HCT116 (cell line): ENCODE measurements at regions not wholly inside any gene's neighbourhood (a gene's known extent, or its start where the extent isn't known, plus 50 kb on each side); places are given as distances from the start of the nearest gene placed in this dataset.

Source experiments
- ATAC-seq: fragments of 200-7000 bp; cut with Tn5 transposase; 2 replicates; pipeline ENCODE4 v1.9.1; 2020; ENCODE audit warnings: mild to moderate bottlenecking, moderate library complexity
- BruUV-seq: library from RNA; stranded (reverse); fragments of 400-500 nt; replicated peaks from 2 replicates; lab custom pipeline; 2021; lab: Mats Ljungman, UMichigan
- CTCF ChIA-PET: fragments of 300-600 bp; sonication (Branson Sonifier 250); formaldehyde crosslinking; loops from one replicate; lab custom pipeline; 2021; ENCODE audit warnings: antibody characterized with exemption; lab: Charles Lee
- POLR2A ChIA-PET: fragments of 300-600, 350-600 bp; sonication (Branson Sonifier 250); formaldehyde crosslinking; loops from one replicate; lab custom pipeline; 2021; ENCODE audit warnings: antibody characterized with exemption; lab: Charles Lee
- RAD21 ChIA-PET, 2 experiments: fragments of 300-600 bp; sonication (Branson Sonifier 250); formaldehyde crosslinking; loops; one replicate each; lab custom pipeline; 2023; ENCODE audit warnings: low total read pairs in 2 of 2; ENCODE audit not compliant: uncharacterized antibody in 2 of 2, unreplicated experiment in 2 of 2, low non-redundant PET in 1 of 2; lab: Charles Lee
- DNase-seq: peaks from one replicate; pipeline ENCODE4 v3.0.0-alpha.2; 2010; ENCODE audit warnings: low read depth, low spot score
- H2AFZ ChIP-seq: fragments of 200-600 bp; shearing (Covaris generic), sonication (generic); 2 replicates; pipeline ENCODE4 v1.6.1; 2017; ENCODE audit warnings: low read depth, mixed run types, mixed read lengths, antibody characterized with exemption, low read length; ENCODE audit not compliant: poor library complexity, severe bottlenecking
- H3K27ac ChIP-seq: 2 replicates; pipeline ENCODE4 v1.5.1; 2012; ENCODE audit warnings: low read depth, low read length
- H3K27me3 ChIP-seq: fragments of 200-600 bp; sonication (generic); 2 replicates; pipeline ENCODE4 v1.6.1; 2016; ENCODE audit warnings: mixed run types, low read length, mixed read lengths; ENCODE audit not compliant: insufficient read depth
- H3K36me3 ChIP-seq, 2 experiments: fragments of 200-500 bp in 1 of 2; fragments of 200-600 bp in 1 of 2; sonication (Bioruptor generic) in 1 of 2; sonication (generic) in 1 of 2; 2 replicates each; pipeline versions ENCODE4 v1.5.1 to v1.6.1; 2014 to 2016; ENCODE audit warnings: low read length in 2 of 2, inconsistent platforms in 1 of 2, mixed read lengths in 1 of 2, mixed run types in 1 of 2; ENCODE audit not compliant: insufficient read depth in 2 of 2, control insufficient read depth in 1 of 2
- H3K4me1 ChIP-seq, 2 experiments: fragments of 200-600 bp in 1 of 2; sonication (generic) in 1 of 2; 2 replicates each; pipeline versions ENCODE4 v1.5.1 to v1.6.1; 2012 to 2017; ENCODE audit warnings: low read length in 2 of 2, inconsistent platforms in 1 of 2, mild to moderate bottlenecking in 1 of 2, mixed read lengths in 1 of 2, mixed run types in 1 of 2, moderate library complexity in 1 of 2; ENCODE audit not compliant: insufficient read depth in 2 of 2, control insufficient read depth in 1 of 2
- H3K4me2 ChIP-seq: fragments of 200-600 bp; sonication (generic); 2 replicates; pipeline ENCODE4 v1.6.1; 2017; ENCODE audit warnings: mixed run types, low read length, mixed read lengths
- H3K4me3 ChIP-seq, 2 experiments: fragments of 200-600 bp in 1 of 2; sonication (generic) in 1 of 2; replicated peaks in 1 of 2; 2 replicates each; pipeline ENCODE4 v1.5.1; 2011 to 2016; ENCODE audit warnings: low read length in 2 of 2, control low read depth in 1 of 2, low read depth in 1 of 2, mild to moderate bottlenecking in 1 of 2, mixed read lengths in 1 of 2, mixed run types in 1 of 2
- H3K79me2 ChIP-seq: fragments of 200-600 bp; sonication (generic); 2 replicates; pipeline ENCODE4 v1.6.1; 2017; ENCODE audit warnings: mild to moderate bottlenecking, mixed run types, low read length, moderate library complexity, mixed read lengths; ENCODE audit not compliant: insufficient read depth
- H3K9ac ChIP-seq: fragments of 200-600 bp; sonication (generic); 2 replicates; pipeline ENCODE4 v1.6.1; 2016; ENCODE audit warnings: low read length, mixed read lengths
- H3K9me2 ChIP-seq: fragments of 200-600 bp; sonication (generic), shearing (Covaris generic); 2 replicates; pipeline ENCODE4 v1.6.1; 2017; ENCODE audit warnings: mixed run types, mild to moderate bottlenecking, moderate library complexity; ENCODE audit not compliant: insufficient read depth
- H3K9me3 ChIP-seq, 2 experiments: fragments of 200-500 bp in 1 of 2; fragments of 200-600 bp in 1 of 2; sonication (Bioruptor generic) in 1 of 2; sonication (generic) in 1 of 2; 2 replicates each; pipeline ENCODE4 v1.6.1; 2014 to 2017; ENCODE audit warnings: low read length in 2 of 2, mixed read lengths in 2 of 2, inconsistent platforms in 1 of 2, low read depth in 1 of 2, mild to moderate bottlenecking in 1 of 2, mixed run types in 1 of 2, moderate library complexity in 1 of 2; ENCODE audit not compliant: control insufficient read depth in 1 of 2, insufficient read depth in 1 of 2
- H4K20me1 ChIP-seq: fragments of 200-600 bp; sonication (generic), shearing (Covaris generic); 2 replicates; pipeline ENCODE4 v1.6.1; 2017; ENCODE audit warnings: mixed run types, mild to moderate bottlenecking, moderate library complexity; ENCODE audit not compliant: insufficient read depth
- EGR1 ChIP-seq: IDR thresholded peaks from 2 replicates; pipeline ENCODE4 v1.6.1; 2012; ENCODE audit warnings: low read depth
- EZH2 ChIP-seq: fragments of 200-600 bp; sonication (generic); IDR thresholded peaks from 2 replicates; pipeline ENCODE4 v1.6.1; 2017; ENCODE audit warnings: antibody characterized with exemption, mixed run types
- JUND ChIP-seq: IDR thresholded peaks from 2 replicates; pipeline ENCODE4 v1.6.1; 2012
- POLR2A ChIP-seq: IDR thresholded peaks from 2 replicates; pipeline ENCODE4 v1.7.0; 2011; ENCODE audit warnings: borderline replicate concordance; ENCODE audit not compliant: insufficient read depth, insufficient read length; ENCODE audit errors: extremely low read depth
- POLR2AphosphoS5 ChIP-seq: IDR thresholded peaks from 2 replicates; pipeline ENCODE4 v1.6.1; 2011; ENCODE audit warnings: mild to moderate bottlenecking, low read depth, low read length, moderate library complexity
- RAD21 ChIP-seq: IDR thresholded peaks from 2 replicates; pipeline ENCODE4 v1.6.1; 2012; ENCODE audit warnings: low read depth, mild to moderate bottlenecking
- SP1 ChIP-seq: IDR thresholded peaks from 2 replicates; pipeline ENCODE4 v1.6.1; 2012; ENCODE audit warnings: low read depth
- TCF7L2 ChIP-seq: IDR thresholded peaks from 2 replicates; pipeline ENCODE4 v1.7.0; 2011; ENCODE audit warnings: borderline replicate concordance, inconsistent platforms; ENCODE audit not compliant: insufficient read depth, insufficient read length; ENCODE audit errors: extremely low read depth
- YY1 ChIP-seq: IDR thresholded peaks from 2 replicates; pipeline ENCODE4 v1.6.1; 2011; ENCODE audit warnings: low read length, low read depth, moderate library complexity, mild to moderate bottlenecking; ENCODE audit not compliant: insufficient replicate concordance; ENCODE audit errors: extremely low read depth
- ZFX ChIP-seq: fragments of 450-650 bp; IDR thresholded peaks from 2 replicates; pipeline ENCODE4 v1.6.1; 2017
- ZNF274 ChIP-seq: fragments of 200-500 bp; sonication (Bioruptor generic); IDR thresholded peaks from 2 replicates; pipeline ENCODE4 v1.6.1; 2014; ENCODE audit warnings: mild to moderate bottlenecking, low read depth, low read length, inconsistent platforms
- intact Hi-C: fragments of 100-400 bp; cut with micrococcal nuclease; formaldehyde crosslinking; loops from 2 replicates; pipeline ENCODE4 v1.10.0; 2022
- TF ChIP-seq, protein P1 (sequence below), 3 experiments: fragments of 200-600 bp in 1 of 3; sonication (generic) in 1 of 3; IDR thresholded peaks in 2 of 3; conservative IDR thresholded peaks in 1 of 3; 2 replicates each; pipeline ENCODE4 v1.5.1; 2012 to 2017; ENCODE audit warnings: low read depth in 2 of 3, low read length in 2 of 3, antibody characterized with exemption in 1 of 3, borderline replicate concordance in 1 of 3, control low read depth in 1 of 3, mild to moderate bottlenecking in 1 of 3, mixed read lengths in 1 of 3, mixed run types in 1 of 3, moderate library complexity in 1 of 3; ENCODE audit not compliant: insufficient read depth in 1 of 3
- TF ChIP-seq, protein P2 (sequence below): IDR thresholded peaks from 2 replicates; pipeline ENCODE4 v1.6.1; 2012
- TF ChIP-seq, protein P3 (sequence below): IDR thresholded peaks from 2 replicates; pipeline ENCODE4 v1.6.1; 2011; ENCODE audit warnings: mild to moderate bottlenecking, low read length, moderate library complexity; ENCODE audit not compliant: insufficient replicate concordance; ENCODE audit errors: extremely low read depth

DNA sequence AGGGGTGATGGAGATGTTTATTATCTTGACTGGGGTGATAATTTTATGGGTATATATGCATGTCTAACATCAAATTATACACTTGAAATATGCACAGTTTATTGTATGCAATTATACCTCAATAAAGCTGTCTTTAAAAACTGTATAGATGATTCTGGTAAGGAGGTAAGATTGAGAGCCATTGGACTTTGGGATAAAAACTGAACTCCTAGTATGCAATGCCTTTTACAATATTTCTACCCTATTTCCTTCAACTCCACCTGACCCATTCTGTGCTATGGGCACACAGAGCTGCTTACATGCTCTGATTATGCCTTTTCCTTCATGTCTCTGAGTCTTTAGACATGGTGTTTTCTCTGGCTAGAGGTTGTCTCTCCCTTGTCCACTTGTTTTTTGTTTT lies 63.9 kb upstream of the UGP2 start:
- BruUV-seq, result no TSS peak
- intact Hi-C loops, result no loop called here
- Histone ChIP-seq H3K9me2 (no peaks in the 10 kb centered on the region), H4K20me1 (no peaks in the 10 kb centered on the region), H2AFZ (no peak overlapping the region), H3K4me1 (no peaks in the 10 kb centered on the region), H3K9ac (no peak overlapping the region), H3K9me3 (no peaks in the 10 kb centered on the region), H3K4me3 (no peak overlapping the region), H3K27me3 (no peaks in the 10 kb centered on the region; the same call in 1 of the 2 replicates), H3K27ac (no peak overlapping the region), H3K4me2 (no peak overlapping the region), H3K36me3 (no peaks in the 10 kb centered on the region), H3K79me2 (no peaks in the 10 kb centered on the region)
- TF ChIP-seq ZNF274 (no peak), RAD21 (no peak), POLR2AphosphoS5 (no peak), YY1 (no peak), SP1 (no peak), EGR1 (no peak)
- TF ChIP-seq, protein P1, sequence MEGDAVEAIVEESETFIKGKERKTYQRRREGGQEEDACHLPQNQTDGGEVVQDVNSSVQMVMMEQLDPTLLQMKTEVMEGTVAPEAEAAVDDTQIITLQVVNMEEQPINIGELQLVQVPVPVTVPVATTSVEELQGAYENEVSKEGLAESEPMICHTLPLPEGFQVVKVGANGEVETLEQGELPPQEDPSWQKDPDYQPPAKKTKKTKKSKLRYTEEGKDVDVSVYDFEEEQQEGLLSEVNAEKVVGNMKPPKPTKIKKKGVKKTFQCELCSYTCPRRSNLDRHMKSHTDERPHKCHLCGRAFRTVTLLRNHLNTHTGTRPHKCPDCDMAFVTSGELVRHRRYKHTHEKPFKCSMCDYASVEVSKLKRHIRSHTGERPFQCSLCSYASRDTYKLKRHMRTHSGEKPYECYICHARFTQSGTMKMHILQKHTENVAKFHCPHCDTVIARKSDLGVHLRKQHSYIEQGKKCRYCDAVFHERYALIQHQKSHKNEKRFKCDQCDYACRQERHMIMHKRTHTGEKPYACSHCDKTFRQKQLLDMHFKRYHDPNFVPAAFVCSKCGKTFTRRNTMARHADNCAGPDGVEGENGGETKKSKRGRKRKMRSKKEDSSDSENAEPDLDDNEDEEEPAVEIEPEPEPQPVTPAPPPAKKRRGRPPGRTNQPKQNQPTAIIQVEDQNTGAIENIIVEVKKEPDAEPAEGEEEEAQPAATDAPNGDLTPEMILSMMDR (IDR thresholded peaks at IDR 0.05 in 2 of 3, conservative IDR thresholded peaks at IDR 0.05 in 1 of 3; ENCODE audit: borderline replicate concordance in 1 of 3, insufficient read depth in 1 of 3, low read depth in 2 of 3, low read length in 2 of 3), result no peak
- no peak for DNase-seq
- RAD21 ChIA-PET, result no interaction called here
- ATAC-seq, result no peak
- CTCF ChIA-PET, result no interaction called here
- POLR2A ChIA-PET, result no interaction called here

DNA sequence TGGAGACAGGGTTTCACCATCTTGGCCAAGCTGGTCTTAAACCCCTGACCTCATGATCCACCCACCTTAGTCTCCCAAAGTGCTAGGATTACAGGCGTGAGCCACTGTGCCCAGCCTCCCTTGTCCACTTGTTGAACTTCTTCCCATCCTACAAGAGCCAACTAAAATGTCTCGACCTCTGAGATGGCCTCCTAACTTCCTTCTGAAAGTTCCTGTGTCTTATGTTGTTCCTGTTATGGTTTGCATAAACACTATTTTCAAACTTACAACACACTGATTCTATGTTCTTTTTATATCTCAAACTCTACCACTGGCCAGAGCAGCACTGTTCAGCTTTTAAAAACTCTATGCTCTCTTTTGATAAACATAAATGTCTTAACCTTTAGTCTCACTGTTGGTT lies 63.3 kb upstream of the UGP2 start:
- ATAC-seq (no peak), DNase-seq (no peak)
- Histone ChIP-seq H3K9ac (no peak overlapping the region), H3K9me2 (no peaks in the 10 kb centered on the region), H3K4me1 (no peaks in the 10 kb centered on the region), H3K36me3 (no peaks in the 10 kb centered on the region), H3K27me3 (no peaks in the 10 kb centered on the region; the same call in 1 of the 2 replicates), H3K4me2 (no peak overlapping the region), H3K9me3 (no peaks in the 10 kb centered on the region), H2AFZ (no peak overlapping the region), H3K27ac (no peak overlapping the region), H3K79me2 (no peaks in the 10 kb centered on the region), H3K4me3 (no peak overlapping the region), H4K20me1 (no peaks in the 10 kb centered on the region)
- POLR2A ChIA-PET, result no interaction called here
- CTCF ChIA-PET, result no interaction called here
- intact Hi-C loops, result no loop called here
- RAD21 ChIA-PET, result no interaction called here
- no TSS peak for BruUV-seq
- TF ChIP-seq EGR1 (no peak), POLR2A (no peak), YY1 (no peak), TCF7L2 (no peak), JUND (no peak), EZH2 (no peak), ZFX (no peak)
- TF ChIP-seq, protein P2, sequence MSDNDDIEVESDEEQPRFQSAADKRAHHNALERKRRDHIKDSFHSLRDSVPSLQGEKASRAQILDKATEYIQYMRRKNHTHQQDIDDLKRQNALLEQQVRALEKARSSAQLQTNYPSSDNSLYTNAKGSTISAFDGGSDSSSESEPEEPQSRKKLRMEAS, result no peak
- TF ChIP-seq, protein P3, sequence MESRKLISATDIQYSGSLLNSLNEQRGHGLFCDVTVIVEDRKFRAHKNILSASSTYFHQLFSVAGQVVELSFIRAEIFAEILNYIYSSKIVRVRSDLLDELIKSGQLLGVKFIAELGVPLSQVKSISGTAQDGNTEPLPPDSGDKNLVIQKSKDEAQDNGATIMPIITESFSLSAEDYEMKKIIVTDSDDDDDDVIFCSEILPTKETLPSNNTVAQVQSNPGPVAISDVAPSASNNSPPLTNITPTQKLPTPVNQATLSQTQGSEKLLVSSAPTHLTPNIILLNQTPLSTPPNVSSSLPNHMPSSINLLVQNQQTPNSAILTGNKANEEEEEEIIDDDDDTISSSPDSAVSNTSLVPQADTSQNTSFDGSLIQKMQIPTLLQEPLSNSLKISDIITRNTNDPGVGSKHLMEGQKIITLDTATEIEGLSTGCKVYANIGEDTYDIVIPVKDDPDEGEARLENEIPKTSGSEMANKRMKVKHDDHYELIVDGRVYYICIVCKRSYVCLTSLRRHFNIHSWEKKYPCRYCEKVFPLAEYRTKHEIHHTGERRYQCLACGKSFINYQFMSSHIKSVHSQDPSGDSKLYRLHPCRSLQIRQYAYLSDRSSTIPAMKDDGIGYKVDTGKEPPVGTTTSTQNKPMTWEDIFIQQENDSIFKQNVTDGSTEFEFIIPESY, result no peak
- TF ChIP-seq, protein P1 (IDR thresholded peaks at IDR 0.05 in 2 of 3, conservative IDR thresholded peaks at IDR 0.05 in 1 of 3; ENCODE audit: borderline replicate concordance in 1 of 3, insufficient read depth in 1 of 3, low read depth in 2 of 3, low read length in 2 of 3), result no peak
